Fibroblast of gingiva (primary cell): ENCODE measurements at regions not wholly inside any gene's neighbourhood (a gene's known extent, or its start where the extent isn't known, plus 50 kb on each side); places are given as distances from the start of the nearest gene placed in this dataset.

Experiments
- DNase-seq: peaks from one replicate; pipeline ENCODE4 v3.0.0-alpha.2; 2011; ENCODE audit warnings: low read depth

- peak; percentile 27 for DNase-seq
These were observed 751.8 kb upstream of the IGFBP3 start for GRCh38 chr7:46672861-46673260.

GRCh38 chr7:46671108-46671769, 750.2 kb upstream of the IGFBP3 start:
- no peak for DNase-seq

- no peak for DNase-seq
These were observed 748.0 kb upstream of the IGFBP3 start for GRCh38 chr7:46669028-46669427.

GRCh38 chr7:46664453-46664852, 743.4 kb upstream of the IGFBP3 start:
- DNase-seq: no peak

- DNase-seq: no peak
These were observed 742.0 kb upstream of the IGFBP3 start for GRCh38 chr7:46663025-46663424.

- no peak for DNase-seq
These were observed 740.4 kb upstream of the IGFBP3 start for GRCh38 chr7:46661431-46661830.

GRCh38 chr7:46660402-46660980, 739.4 kb upstream of the IGFBP3 start:
- DNase-seq: no peak

- no peak for DNase-seq
These were observed 737.2 kb upstream of the IGFBP3 start for GRCh38 chr7:46658281-46658680.

- DNase-seq: no peak
These were observed 733.7 kb upstream of the IGFBP3 start for GRCh38 chr7:46654546-46655443.

- DNase-seq: no peak
These were observed 732.8 kb upstream of the IGFBP3 start for GRCh38 chr7:46653848-46654247.

- no peak for DNase-seq
These were observed 731.2 kb upstream of the IGFBP3 start for GRCh38 chr7:46652317-46652716.

- DNase-seq: no peak
These were observed 730.6 kb upstream of the IGFBP3 start for GRCh38 chr7:46651561-46652088.

- DNase-seq: no peak
These were observed 730.0 kb upstream of the IGFBP3 start for GRCh38 chr7:46651070-46651469.

- DNase-seq: no peak
These were observed 728.8 kb upstream of the IGFBP3 start for GRCh38 chr7:46649876-46650275.

- DNase-seq: no peak
These were observed 717.0 kb upstream of the IGFBP3 start for GRCh38 chr7:46637793-46638735.

- no peak for DNase-seq
These were observed 715.0 kb upstream of the IGFBP3 start for GRCh38 chr7:46636022-46636421.

- no peak for DNase-seq
These were observed 712.7 kb upstream of the IGFBP3 start for GRCh38 chr7:46633630-46634240.

GRCh38 chr7:46633200-46633599, 712.1 kb upstream of the IGFBP3 start:
- no peak for DNase-seq

- peak; percentile 20 for DNase-seq
These were observed 709.0 kb upstream of the IGFBP3 start for GRCh38 chr7:46630031-46630430.

- no peak for DNase-seq
These were observed 707.3 kb upstream of the IGFBP3 start for GRCh38 chr7:46628389-46628788.

- DNase-seq: no peak
These were observed 705.7 kb upstream of the IGFBP3 start for GRCh38 chr7:46626691-46627310.
